ENCODE measurements at regions not wholly inside any gene's neighbourhood (a gene's known extent, or its start where the extent isn't known, plus 50 kb on each side); places are given as distances from the start of the nearest gene placed in this dataset.

DNA sequence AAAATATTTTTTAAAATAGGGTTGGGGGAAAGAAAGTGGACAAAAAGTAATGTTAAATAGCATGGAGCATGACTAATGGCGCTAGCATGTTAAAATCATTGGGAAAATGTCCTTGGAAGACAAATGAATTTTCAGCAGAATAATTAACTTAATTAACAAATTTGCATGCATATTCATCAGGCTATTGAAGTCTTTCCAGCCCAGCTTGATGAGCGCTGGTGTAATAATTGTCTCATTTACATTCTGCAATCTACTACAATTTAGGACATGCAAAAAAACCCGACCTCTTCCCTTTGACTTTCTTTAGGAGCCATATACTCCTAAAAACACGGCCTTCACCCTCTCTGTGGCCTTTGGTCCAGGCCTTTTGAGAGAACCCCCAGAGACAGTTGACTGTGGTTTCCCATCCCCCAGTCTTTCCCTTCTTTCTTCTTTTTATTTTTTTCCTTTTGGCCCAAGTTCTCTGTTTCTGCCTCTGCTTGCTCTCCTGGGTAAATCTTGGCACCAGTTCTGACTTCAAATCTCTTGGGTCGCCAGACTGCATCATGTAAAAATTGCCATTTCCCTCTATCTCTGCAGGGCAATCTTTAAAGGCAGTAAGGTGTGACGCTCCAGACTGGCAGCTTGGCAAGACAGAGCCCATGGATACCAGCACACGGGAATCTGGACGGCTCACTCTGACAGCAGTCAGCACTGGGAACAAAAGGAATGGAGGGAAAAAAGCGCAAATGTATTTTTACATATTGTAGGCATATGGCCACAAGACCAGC lies 105.5 kb downstream of the NEUROD6 start:
- CTCF ChIA-PET, result no interaction called here
- intact Hi-C loops (cut with micrococcal nuclease), result no loop called here
- Mint-ChIP-seq H3K4me1 (ENCODE audit: low read depth) (no peaks in the 10 kb centered on the region), H3K9me3 (no peaks in the 10 kb centered on the region), H3K27me3 (no peaks in the 10 kb centered on the region), H3K4me3 (no peak overlapping the region), H3K36me3 (no peaks in the 10 kb centered on the region), H3K27ac (no peak overlapping the region)
- POLR2A ChIA-PET, result no interaction called here
- DNase-seq, result no peak

DNA sequence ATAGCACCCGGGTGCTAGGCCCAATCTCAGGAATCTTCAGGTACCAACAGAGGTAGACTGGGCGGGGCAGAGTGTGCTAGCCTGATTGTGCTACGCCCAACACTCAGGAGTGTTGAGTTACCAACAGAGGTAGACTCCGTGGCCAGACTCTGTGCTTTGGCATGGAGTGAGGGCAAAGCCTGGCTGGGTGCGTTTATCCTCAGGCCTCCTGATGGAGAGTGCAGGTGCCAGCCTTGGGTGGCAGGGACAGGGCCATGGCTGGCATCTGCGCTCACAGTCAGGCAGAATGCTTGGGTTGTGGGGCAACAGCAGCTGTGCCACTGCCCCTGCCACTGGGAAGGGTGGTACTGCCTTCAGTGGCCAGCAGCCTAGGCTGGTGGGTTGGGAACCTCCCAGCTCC lies 111.6 kb downstream of the NEUROD6 start:
- DNase-seq, result no peak
- H3K9me3 Mint-ChIP-seq, result peaks cover 13% of the 10 kb centered on the region
- intact Hi-C loops (cut with micrococcal nuclease), result no loop called here
- H3K4me1 Mint-ChIP-seq (ENCODE audit: low read depth), result no peaks in the 10 kb centered on the region
- no peaks in the 10 kb centered on the region for H3K27me3 Mint-ChIP-seq
- POLR2A ChIA-PET, result no interaction called here
- no peak overlapping the region for H3K27ac Mint-ChIP-seq
- H3K36me3 Mint-ChIP-seq, result peaks cover 2% of the 10 kb centered on the region
- CTCF ChIA-PET, result no interaction called here
- H3K4me3 Mint-ChIP-seq, result no peak overlapping the region

DNA sequence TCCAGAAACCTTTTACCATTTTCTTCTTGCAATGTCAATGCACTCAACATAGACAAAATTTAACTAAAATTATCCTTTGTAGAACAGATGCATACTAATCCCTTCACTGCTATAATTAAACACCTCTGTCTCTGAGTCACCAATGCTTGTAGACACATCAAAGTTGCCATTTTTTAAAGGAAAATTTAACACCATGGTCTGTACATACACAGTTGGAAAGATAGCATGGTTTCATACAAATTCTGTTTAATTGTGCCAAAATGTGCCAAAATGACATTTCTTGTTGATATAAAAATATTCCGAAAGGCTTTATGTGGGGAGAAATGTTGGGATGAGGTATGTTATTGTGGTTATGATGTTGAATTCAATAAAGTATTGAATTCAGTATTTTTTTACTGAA lies 125.8 kb downstream of the NEUROD6 start:
- Mint-ChIP-seq H3K9me3 (no peaks in the 10 kb centered on the region), H3K4me3 (no peak overlapping the region), H3K27me3 (no peaks in the 10 kb centered on the region), H3K36me3 (no peaks in the 10 kb centered on the region), H3K4me1 (ENCODE audit: low read depth) (no peaks in the 10 kb centered on the region), H3K27ac (no peak overlapping the region)
- intact Hi-C loops (cut with micrococcal nuclease), result no loop called here
- ChIA-PET POLR2A (no interaction called here), CTCF (no interaction called here)
- DNase-seq, result no peak

DNA sequence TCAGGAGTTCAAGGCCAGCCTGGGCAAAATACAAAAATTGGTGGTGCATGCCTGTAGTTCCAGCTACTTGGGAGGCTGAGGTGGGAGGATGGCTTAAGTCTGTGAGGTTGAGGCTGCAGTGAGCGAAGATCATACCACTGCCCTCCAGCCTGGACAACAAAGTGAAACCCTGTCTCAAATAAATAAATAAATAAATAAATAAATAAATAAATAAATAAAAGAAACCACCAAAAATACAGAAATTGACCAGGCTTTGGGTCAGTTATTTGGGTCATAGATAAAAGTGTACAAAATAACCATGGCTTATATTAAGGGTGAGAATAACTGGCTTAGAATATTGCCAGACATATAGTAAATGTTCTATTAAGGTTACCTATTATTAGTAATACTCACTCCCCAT lies 129.2 kb downstream of the NEUROD6 start:
- intact Hi-C loops (cut with micrococcal nuclease), result no loop called here
- no peak overlapping the region for H3K4me3 Mint-ChIP-seq
- DNase-seq, result no peak
- POLR2A ChIA-PET, result no interaction called here
- CTCF ChIA-PET, result no interaction called here
- H3K4me1 Mint-ChIP-seq (ENCODE audit: low read depth), result no peaks in the 10 kb centered on the region
- no peaks in the 10 kb centered on the region for H3K9me3 Mint-ChIP-seq
- H3K27me3 Mint-ChIP-seq, result no peaks in the 10 kb centered on the region
- no peak overlapping the region for H3K27ac Mint-ChIP-seq
- H3K36me3 Mint-ChIP-seq, result no peaks in the 10 kb centered on the region

DNA sequence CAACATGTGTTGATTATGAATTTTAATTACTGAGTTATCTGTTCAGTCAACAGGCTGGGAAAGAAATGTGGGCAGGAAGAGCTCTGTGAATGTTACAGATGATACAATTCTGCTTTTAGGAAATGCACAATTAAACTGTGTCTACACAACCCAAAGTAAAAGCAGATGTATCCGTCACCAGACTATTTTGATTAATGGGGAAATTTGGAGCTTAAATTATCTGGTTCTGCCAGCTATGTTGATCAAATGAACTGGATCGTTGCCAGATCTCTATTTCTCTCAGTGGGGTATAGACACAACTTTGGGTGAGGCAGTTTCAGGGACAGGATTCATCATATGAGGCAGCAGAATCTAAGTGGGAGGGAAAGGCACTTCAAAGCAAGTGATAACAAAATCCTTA lies 136.5 kb downstream of the NEUROD6 start:
- Mint-ChIP-seq H3K27me3 (no peaks in the 10 kb centered on the region), H3K27ac (no peak overlapping the region), H3K4me1 (ENCODE audit: low read depth) (no peaks in the 10 kb centered on the region), H3K4me3 (no peak overlapping the region), H3K36me3 (no peaks in the 10 kb centered on the region), H3K9me3 (no peaks in the 10 kb centered on the region)
- DNase-seq, result no peak
- ChIA-PET CTCF (no interaction called here), POLR2A (no interaction called here)
- intact Hi-C loops (cut with micrococcal nuclease), result loop anchor here (10.0 kb wide), 1 partner anchor 61 kb away; no protein-coding TSS in a partner anchor

DNA sequence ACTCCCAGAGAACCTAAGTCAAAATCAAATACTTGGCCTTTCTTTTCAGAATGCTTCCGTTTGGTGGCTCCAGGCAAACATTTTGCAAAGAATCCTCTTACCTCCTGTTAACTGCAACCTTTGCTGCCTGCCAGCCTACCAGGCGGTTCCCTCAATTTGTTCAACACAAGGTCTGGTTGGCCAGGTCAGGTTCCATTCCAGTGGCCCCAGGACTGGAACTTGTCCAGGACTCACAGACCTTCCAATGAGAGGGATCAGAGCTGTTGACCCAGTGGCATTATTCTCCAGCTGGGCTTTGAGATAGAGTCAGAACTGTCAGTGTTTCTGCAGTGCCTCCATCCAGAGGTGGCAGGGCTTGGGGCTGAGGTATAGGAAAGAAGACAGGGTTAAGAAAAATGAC lies 137.0 kb downstream of the NEUROD6 start:
- intact Hi-C loops (cut with micrococcal nuclease), result loop anchor here (10.0 kb wide), 1 partner anchor 61 kb away; no protein-coding TSS in a partner anchor
- CTCF ChIA-PET, result no interaction called here
- Mint-ChIP-seq H3K27me3 (no peaks in the 10 kb centered on the region), H3K4me3 (no peak overlapping the region), H3K27ac (no peak overlapping the region), H3K4me1 (ENCODE audit: low read depth) (no peaks in the 10 kb centered on the region), H3K36me3 (no peaks in the 10 kb centered on the region), H3K9me3 (no peaks in the 10 kb centered on the region)
- DNase-seq, result no peak
- POLR2A ChIA-PET, result no interaction called here

DNA sequence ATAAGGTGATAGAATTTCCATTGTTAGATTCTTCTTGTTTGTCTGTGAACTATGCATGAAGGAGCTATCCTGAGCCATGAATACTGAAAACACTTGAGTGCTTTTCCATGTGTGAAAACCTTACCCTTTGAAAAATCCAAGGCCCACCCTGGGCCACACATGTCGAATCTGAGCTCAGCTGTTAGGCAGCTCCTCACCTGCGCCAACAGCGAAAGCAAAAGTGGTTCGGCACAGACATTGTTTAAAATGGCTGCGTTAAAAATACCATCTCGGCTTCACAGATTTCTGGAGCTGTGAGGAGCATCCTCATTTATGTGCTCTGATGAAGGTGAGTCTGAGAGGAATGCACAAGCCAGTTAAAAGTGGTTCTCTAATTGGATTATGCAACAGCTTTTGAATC lies 137.7 kb downstream of the NEUROD6 start:
- ChIA-PET POLR2A (no interaction called here), CTCF (no interaction called here)
- Mint-ChIP-seq H3K4me1 (ENCODE audit: low read depth) (no peaks in the 10 kb centered on the region), H3K36me3 (no peaks in the 10 kb centered on the region), H3K27me3 (no peaks in the 10 kb centered on the region), H3K4me3 (no peak overlapping the region), H3K27ac (no peak overlapping the region), H3K9me3 (no peaks in the 10 kb centered on the region)
- intact Hi-C loops (cut with micrococcal nuclease), result loop anchor here (10.0 kb wide), 1 partner anchor 62 kb away; no protein-coding TSS in a partner anchor
- no peak for DNase-seq

DNA sequence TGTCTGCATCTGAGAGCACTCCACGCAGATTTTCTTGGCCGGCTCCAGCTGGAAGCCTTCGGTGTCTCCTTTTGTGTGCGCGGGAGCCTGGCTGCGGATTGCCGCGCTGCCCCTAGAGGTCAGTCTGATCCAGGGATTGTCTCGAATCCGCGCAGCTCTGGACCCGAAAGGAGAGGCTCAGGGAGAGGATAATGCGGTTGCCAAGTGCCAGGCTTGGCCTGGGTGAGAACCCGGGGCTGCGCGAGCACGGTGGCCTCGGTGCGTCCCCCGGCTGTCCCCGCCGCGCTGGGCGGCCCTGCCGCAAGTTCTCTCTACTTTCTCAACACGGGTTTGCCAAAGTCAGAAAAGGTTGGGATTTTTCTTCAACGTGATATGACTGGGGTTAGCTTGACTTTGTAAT lies 140.9 kb downstream of the ADCYAP1R1 start:
- Mint-ChIP-seq H3K36me3 (no peaks in the 10 kb centered on the region), H3K27ac (no peak overlapping the region), H3K4me1 (ENCODE audit: low read depth) (no peaks in the 10 kb centered on the region), H3K9me3 (no peaks in the 10 kb centered on the region), H3K27me3 (peaks cover 5% of the 10 kb centered on the region), H3K4me3 (no peak overlapping the region)
- intact Hi-C loops (cut with micrococcal nuclease), result no loop called here
- ChIA-PET CTCF (interaction anchor here (1.2 kb wide), 1 partner anchor 214 kb away, joined by 3 read pairs; no protein-coding TSS in a partner anchor), POLR2A (no interaction called here)
- DNase-seq, result peak; percentile 13

DNA sequence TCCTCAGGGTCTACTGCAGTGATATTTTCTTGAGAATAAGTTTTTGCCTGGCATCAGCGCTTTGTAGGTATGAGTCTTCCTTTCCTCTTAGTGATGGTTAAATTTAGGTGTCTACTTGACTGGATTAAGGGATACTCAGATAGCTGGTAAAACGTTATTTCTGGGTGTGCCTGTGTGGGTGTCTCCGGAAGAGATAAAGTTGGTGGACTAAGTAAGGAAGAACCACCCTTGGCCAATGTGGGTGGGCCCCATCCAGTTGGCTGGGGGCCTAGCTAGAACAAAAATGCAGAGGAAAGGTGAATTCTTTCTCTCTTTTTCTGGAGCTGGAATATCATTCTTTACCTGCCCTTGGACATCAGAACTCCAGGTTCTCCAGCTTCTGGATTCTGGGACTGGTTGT lies 138.8 kb downstream of the ADCYAP1R1 start:
- H3K36me3 Mint-ChIP-seq, result no peaks in the 10 kb centered on the region
- no peaks in the 10 kb centered on the region for H3K9me3 Mint-ChIP-seq
- no peak for DNase-seq
- peaks cover 5% of the 10 kb centered on the region for H3K27me3 Mint-ChIP-seq
- ChIA-PET CTCF (interaction anchor here (0.6 kb wide), 1 partner anchor 491 kb away, joined by 3 read pairs; no protein-coding TSS in a partner anchor), POLR2A (no interaction called here)
- no peak overlapping the region for H3K4me3 Mint-ChIP-seq
- H3K4me1 Mint-ChIP-seq (ENCODE audit: low read depth), result no peaks in the 10 kb centered on the region
- intact Hi-C loops (cut with micrococcal nuclease), result no loop called here
- no peak overlapping the region for H3K27ac Mint-ChIP-seq

DNA sequence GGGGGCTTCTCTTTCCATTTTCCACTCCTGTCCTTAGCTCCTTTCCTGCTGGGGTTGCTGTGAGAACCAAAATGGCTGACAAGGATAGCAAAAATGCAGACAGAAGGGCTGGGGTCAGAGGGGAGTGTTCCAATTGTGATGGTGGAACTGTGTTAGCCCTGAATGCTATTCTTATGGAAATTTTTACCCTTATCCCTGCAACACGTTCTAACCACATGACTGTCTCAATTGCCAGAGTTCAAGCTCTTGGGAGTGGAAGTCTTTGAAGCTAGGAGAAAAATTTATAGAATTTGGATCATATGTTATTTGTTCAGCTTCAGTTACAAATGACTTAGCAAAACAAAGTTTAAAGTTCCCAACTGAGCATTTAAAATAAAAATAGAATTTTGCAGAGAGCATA lies 134.1 kb downstream of the ADCYAP1R1 start:
- DNase-seq, result no peak
- Mint-ChIP-seq H3K27ac (no peak overlapping the region), H3K9me3 (peaks cover 7% of the 10 kb centered on the region), H3K4me1 (ENCODE audit: low read depth) (no peaks in the 10 kb centered on the region), H3K36me3 (no peaks in the 10 kb centered on the region), H3K27me3 (no peaks in the 10 kb centered on the region), H3K4me3 (no peak overlapping the region)
- intact Hi-C loops (cut with micrococcal nuclease), result no loop called here
- ChIA-PET POLR2A (interaction anchor here (0.7 kb wide), 1 partner anchor 1214 kb away, joined by 3 read pairs; no protein-coding TSS in a partner anchor), CTCF (no interaction called here)

DNA sequence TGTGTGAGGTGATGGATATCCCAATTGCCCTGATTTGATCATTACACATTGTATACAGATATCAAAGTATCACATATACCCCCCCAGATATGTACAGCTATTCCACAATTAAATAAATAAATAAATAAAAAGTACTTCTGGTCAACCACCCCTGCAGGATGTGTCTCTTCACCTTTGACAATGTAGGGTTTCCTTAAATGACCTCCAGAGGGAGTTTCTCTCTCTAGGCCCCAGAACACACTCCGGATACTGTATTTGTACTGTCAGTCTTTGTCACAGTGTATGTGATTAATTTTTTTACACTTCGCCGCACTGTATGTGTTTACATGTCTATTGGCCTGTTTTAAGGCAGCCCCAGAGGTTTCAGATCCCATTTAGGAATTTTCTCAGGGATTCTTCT lies 123.6 kb downstream of the ADCYAP1R1 start:
- DNase-seq, result no peak
- H3K4me1 Mint-ChIP-seq (ENCODE audit: low read depth), result no peaks in the 10 kb centered on the region
- no peak overlapping the region for H3K27ac Mint-ChIP-seq
- POLR2A ChIA-PET, result no interaction called here
- CTCF ChIA-PET, result no interaction called here
- H3K27me3 Mint-ChIP-seq, result no peaks in the 10 kb centered on the region
- intact Hi-C loops (cut with micrococcal nuclease), result no loop called here
- no peaks in the 10 kb centered on the region for H3K9me3 Mint-ChIP-seq
- H3K36me3 Mint-ChIP-seq, result no peaks in the 10 kb centered on the region
- H3K4me3 Mint-ChIP-seq, result no peak overlapping the region

DNA sequence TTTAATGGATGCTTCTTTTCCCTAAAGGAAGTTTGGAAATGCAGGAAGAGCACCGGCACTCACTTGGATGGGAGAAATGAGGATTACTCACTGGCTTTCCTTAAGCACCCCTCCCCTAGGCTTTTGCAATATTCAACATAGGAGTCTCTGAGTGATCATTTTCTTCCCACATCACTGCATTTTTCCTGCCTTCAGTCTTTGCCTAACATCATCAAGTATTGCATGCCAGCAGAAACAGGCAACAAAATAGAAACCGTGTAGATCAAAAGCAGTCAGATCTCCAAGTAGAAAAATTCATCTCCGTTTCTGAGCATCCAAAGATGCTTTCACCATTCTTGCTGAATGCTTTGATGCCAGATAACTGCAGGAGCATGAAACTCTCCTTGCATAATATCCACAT lies 119.9 kb downstream of the ADCYAP1R1 start:
- Mint-ChIP-seq H3K4me3 (no peak overlapping the region), H3K4me1 (ENCODE audit: low read depth) (no peaks in the 10 kb centered on the region), H3K36me3 (no peaks in the 10 kb centered on the region), H3K27me3 (no peaks in the 10 kb centered on the region), H3K9me3 (no peaks in the 10 kb centered on the region), H3K27ac (no peak overlapping the region)
- ChIA-PET CTCF (no interaction called here), POLR2A (no interaction called here)
- intact Hi-C loops (cut with micrococcal nuclease), result no loop called here
- DNase-seq, result no peak

DNA sequence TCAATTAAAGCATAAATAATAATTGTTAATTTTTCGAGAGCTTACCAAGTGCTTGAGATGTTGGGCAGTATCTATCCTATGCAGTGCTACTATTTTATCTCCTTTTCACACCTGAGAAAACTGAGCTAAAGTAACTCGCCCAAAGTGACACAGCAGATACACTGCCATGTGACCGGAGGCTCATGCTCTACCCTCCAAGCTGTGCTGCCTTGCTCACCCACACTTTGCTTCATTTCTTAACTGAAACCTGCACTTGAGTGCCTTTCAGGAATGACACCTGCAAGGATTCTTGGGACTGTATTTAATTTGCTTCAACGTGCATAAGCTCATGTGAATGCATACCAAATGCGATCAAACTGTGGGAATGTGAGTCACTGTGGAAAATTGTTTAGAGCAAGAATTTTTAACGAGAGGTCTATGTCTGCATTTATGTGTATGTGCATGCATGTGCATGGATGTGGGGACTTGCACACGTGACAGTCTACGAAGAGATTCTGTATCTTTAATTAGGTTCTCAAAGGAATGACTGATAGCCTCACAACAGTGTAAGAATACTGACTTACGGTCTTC lies 119.2 kb downstream of the ADCYAP1R1 start:
- no peak for DNase-seq
- ChIA-PET CTCF (no interaction called here), POLR2A (no interaction called here)
- Mint-ChIP-seq H3K36me3 (no peaks in the 10 kb centered on the region), H3K9me3 (no peaks in the 10 kb centered on the region), H3K27ac (no peak overlapping the region), H3K4me3 (no peak overlapping the region), H3K27me3 (no peaks in the 10 kb centered on the region), H3K4me1 (ENCODE audit: low read depth) (no peaks in the 10 kb centered on the region)
- intact Hi-C loops (cut with micrococcal nuclease), result no loop called here

Measured in activated CD4-positive, alpha-beta memory T cell treated with anti-CD3 and anti-CD28 coated beads for 36 hours (primary cell).